ENCODE measurements at regions not wholly inside any gene's neighbourhood (a gene's known extent, or its start where the extent isn't known, plus 50 kb on each side); places are given as distances from the start of the nearest gene placed in this dataset.

GRCh38 chr18:27652480-27653121, 467.5 kb upstream of the CHST9 start:
- TF ChIP-seq, protein P1, sequence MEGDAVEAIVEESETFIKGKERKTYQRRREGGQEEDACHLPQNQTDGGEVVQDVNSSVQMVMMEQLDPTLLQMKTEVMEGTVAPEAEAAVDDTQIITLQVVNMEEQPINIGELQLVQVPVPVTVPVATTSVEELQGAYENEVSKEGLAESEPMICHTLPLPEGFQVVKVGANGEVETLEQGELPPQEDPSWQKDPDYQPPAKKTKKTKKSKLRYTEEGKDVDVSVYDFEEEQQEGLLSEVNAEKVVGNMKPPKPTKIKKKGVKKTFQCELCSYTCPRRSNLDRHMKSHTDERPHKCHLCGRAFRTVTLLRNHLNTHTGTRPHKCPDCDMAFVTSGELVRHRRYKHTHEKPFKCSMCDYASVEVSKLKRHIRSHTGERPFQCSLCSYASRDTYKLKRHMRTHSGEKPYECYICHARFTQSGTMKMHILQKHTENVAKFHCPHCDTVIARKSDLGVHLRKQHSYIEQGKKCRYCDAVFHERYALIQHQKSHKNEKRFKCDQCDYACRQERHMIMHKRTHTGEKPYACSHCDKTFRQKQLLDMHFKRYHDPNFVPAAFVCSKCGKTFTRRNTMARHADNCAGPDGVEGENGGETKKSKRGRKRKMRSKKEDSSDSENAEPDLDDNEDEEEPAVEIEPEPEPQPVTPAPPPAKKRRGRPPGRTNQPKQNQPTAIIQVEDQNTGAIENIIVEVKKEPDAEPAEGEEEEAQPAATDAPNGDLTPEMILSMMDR (conservative IDR thresholded peaks at IDR 0.05): no peak
- no peak for TF ChIP-seq EZH2 (IDR thresholded peaks at IDR 0.05; ENCODE audit: low read depth)

Data from PC-9 (cell line).